SIG-M5 treated with dmso at 0.1 percent for 504 hours (cell line): ENCODE measurements at regions not wholly inside any gene's neighbourhood (a gene's known extent, or its start where the extent isn't known, plus 50 kb on each side); places are given as distances from the start of the nearest gene placed in this dataset.
"Not testable (repeated sequence)": the region's sequence is repeated elsewhere in the genome, so short reads cannot be mapped to it uniquely, and the experiment has no call there.

Experiments
- DNase-seq: peaks from one replicate; lab custom pipeline; 2025; ENCODE audit not compliant: unreplicated experiment; lab: John Stamatoyannopoulos, UW

DNA sequence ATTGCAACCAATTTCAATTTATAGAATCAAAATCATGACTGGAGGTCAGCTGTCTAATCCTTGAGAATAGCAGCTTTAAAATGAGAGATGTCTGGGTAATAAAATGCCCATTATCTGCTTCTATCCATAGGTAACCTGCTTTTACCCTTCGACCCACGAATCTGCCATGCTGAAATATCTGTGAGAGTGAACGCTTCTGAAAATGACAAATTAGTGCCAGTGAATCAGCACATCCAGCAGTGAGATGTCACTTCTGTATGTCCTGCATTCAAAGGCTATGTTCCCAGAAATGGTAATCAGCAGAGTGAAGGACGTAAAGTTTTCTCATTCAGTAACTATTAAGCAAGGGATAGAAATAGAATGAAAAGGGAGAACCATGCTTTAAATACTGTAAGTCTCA is 532.4 kb upstream of the ITGA1 start:
- no peak for DNase-seq

GRCh38 chr5:52262844-52263243 is 524.9 kb upstream of the ITGA1 start:
- no peak for DNase-seq

- DNase-seq, result no peak
These were observed 518.3 kb upstream of the ITGA1 start for GRCh38 chr5:52269401-52269800.

GRCh38 chr5:52269859-52270258 is 517.9 kb upstream of the ITGA1 start:
- DNase-seq, result no peak

- DNase-seq, result no peak
These were observed 512.1 kb upstream of the ITGA1 start for GRCh38 chr5:52275639-52276038.

GRCh38 chr5:52277101-52277500 is 510.6 kb upstream of the ITGA1 start:
- DNase-seq, result no peak

DNA sequence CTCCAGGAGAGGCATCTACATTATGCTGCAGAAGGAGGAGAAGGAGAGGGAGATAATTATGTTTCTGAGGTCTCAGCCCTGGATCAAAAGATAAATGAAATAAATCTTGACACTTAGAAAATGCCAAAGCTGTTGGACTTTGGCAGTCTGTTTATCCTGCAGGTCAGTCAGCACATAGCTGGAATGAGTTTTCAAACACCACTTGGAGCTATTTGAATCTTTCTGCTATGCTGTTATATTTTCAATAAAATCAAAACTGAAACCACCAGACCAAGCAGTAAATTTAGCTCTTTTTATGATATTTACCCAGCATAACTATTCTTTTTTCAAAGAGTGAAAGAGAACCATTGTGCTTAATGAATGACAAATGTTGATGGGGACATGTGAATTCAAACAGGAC is 505.1 kb upstream of the ITGA1 start:
- DNase-seq, result no peak

DNA sequence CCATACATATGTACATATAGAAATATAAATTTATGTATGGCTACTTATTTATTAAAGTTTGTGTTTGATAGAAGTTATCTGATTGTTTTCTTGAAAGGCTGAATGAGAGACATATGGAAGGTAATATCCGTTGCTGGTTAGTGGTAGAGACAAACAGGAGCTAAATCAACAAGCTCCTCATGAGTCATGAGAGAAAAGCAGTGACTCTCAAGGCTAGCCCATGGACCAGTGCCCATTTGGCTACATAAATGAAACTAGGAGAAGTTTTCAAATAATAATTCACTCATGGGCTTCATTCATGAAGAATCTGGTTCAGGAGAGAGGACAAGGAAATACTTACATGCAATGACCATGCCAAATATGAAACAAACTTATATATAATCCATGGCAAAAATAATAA is 504.5 kb upstream of the ITGA1 start:
- no peak for DNase-seq

DNA sequence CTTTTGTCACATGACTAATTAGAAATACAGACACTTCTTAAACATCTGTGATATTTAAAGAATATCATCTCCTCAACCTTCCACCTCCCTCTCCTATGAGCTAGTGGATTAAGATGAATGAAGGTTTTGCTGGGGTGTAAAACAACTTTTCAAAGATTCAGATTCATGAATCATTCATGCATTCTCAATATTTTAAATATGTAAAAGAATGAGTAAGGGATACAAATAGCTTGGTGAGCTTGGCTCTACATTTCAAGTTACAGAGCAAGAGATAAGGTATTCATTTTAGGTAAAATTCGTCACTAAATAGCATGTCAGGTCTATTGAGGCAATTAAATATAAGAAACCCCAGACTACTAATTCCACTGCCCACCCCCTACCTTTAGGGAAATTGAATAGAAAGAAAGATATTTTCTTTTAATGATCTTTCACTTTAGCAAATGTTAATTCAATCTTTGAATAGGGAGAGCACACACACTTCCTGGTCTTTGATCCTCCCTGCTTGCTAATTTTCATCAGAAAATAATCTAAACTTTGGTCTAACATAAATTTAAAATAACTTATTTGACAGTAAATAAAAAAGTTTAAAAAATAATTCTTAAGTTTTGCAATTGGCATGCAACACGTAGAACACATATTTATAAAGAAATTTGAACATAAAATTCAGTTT is 486.9 kb upstream of the ITGA1 start:
- DNase-seq, result no peak

DNA sequence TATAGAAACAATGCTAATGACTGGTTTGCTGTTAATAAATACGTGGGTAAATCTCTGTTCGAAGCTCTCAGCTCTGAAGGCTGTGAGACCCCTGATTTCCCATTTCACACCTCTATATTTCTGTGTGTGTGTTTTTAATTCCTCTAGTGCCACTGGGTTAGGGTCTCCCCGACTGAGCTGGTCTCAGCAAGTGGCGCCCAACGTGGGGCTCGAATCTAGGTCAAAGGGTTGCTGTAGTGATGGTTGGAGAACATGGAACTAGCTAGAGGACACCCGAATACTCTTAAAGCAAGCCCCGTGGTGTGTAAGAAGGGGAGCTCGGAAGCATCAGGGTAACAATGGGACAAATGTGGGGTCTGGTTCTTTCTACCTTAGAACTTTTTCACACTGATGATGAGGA is 482.9 kb upstream of the ITGA1 start:
- not testable (repeated sequence) for DNase-seq

DNA sequence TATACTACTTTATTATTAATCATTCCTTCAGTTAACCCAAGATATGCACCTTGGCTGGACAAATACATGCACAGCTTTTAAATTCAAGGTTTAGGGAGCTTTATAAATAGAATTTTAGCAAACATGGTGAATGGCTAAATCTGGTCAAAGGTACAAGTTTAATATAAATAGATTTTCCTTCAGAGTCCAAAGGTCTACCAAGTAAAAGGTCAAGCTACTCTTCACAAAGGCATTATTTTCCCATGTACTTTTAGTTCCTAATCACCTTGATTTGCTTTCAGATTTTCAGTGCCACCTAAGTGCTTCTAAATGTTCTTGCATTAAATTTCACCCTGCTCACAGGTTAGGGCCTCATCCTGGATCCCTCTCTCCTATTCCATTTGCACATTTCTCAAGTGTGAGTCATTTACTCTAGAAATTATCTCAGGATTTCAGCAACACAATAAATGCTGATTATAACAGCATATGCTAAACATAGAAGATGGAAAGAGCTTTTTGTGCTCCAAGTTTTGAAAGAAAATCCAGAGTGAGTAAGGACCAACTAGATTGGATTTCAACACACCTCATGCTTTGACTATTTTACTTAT is 459.4 kb upstream of the ITGA1 start:
- DNase-seq, result no peak

DNA sequence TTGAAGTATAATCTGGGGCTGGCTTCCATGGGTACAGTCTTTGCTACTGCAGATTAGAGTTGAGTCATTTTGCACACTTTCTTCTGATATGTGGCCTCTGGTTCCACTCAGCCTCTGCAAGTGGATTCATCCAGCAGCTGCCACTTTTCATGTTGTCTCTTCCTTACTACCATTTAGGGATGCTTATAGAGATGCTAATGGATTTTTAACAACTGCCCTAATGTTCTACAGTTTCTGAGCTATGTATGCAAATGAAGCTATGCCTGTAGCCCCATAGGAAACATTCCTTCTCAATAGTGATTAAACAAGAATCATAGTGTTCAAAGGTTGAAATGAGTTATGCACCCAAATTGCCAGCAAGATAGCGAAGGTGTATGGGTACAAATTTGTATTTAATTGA is 456.0 kb upstream of the ITGA1 start:
- no peak for DNase-seq

DNA sequence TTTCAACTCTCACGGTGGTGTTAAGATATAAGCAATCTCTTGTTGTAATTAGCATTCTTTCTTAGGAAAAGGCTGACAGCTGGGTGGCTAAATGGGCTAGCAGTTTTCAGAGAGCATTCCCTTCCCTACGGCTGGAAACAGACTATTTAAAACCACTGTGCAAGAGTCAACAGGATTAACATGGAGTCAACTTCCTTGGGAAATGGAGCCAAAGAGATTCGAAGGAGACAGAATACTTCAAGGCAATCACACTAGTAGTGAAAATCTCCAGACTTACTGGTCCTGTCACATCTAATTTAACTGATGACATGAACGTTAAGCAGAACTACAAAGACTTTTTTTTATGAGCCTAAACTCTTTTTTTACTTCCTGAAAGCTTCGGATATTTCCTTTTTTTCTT is 453.3 kb upstream of the ITGA1 start:
- no peak for DNase-seq

GRCh38 chr5:52339285-52339684 is 448.4 kb upstream of the ITGA1 start:
- no peak for DNase-seq

DNA sequence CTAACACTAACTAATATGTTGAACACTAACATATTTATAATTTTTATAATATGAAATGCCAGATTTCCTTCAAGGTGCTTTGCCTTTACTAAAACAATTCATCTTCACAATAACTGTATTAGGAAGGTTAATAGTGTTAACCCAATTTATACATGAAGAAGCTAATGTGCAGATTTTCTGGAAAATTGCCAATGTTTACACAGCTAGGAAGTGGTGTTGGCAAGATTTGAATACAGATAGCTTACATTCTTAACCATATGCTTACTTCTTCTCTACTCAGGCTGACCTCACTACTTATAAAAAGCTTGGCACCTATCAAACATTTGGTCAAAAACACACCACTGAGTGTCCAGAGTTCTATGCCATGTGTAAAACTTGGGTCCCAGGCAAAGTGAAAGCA is 445.4 kb upstream of the ITGA1 start:
- DNase-seq, result no peak

DNA sequence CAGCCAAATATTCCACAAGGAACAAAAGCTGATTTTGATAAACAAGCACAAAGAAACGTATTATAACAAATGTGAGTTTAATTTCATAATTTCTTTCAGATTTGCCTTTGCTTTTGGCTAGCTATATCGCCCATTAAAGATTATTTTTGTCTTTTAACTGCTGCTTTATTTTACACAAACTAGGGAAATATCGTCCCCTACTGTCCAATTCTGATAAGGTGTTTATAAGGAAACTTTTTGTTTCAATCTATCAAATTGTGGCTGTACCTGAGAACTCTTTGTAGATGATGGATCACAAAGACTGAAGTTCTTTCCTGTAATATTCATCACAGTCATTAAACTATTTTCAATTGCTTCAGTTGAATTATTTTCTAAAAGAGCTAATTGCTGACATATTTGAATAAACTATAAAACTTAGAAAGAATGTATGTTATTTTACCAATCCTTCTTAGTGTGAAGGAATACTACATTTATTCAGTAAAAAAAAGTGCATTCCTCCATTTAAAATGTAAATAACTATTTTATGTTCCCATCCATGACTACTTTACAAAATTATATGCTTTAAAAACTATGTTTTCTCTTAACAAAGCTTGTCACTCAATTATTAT is 431.3 kb upstream of the ITGA1 start:
- DNase-seq, result peak; percentile 14

GRCh38 chr5:52359261-52359660 is 428.5 kb upstream of the ITGA1 start:
- no peak for DNase-seq

- no peak for DNase-seq
These were observed 426.7 kb upstream of the ITGA1 start for GRCh38 chr5:52360985-52361384.

GRCh38 chr5:52374286-52374685 is 413.4 kb upstream of the ITGA1 start:
- DNase-seq, result no peak

- DNase-seq, result no peak
These were observed 411.7 kb upstream of the ITGA1 start for GRCh38 chr5:52375969-52376368.

- no peak for DNase-seq
These were observed 411.1 kb upstream of the ITGA1 start for GRCh38 chr5:52376592-52376991.

- DNase-seq, result no peak
These were observed 409.5 kb upstream of the ITGA1 start for GRCh38 chr5:52378237-52378636.

DNA sequence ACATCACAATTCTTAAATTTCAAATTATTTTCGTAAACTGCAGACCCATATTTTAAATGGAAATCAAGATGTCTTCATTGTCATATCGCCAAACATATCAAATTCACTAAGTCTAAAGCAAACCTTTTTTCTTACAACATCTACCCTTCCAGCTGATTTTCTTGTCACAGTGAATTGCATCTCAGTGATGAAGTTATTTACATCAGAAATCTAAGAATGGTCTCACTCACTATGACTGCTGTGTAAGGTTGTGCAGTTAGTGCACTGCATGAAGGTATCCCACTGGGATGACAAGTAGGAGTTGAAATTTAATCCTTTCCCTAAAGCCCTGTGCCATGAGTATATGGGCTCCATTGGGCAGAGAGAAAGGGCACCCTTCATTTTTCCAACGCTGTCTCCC is 399.4 kb upstream of the ITGA1 start:
- no peak for DNase-seq
